WTC11 (cell line): ENCODE measurements at regions not wholly inside any gene's neighbourhood (a gene's known extent, or its start where the extent isn't known, plus 50 kb on each side); places are given as distances from the start of the nearest gene placed in this dataset.

Experiments
- IRF2 ChIP-seq: sonication (generic); formaldehyde crosslinking; IDR thresholded peaks from 2 replicates; pipeline ENCODE4 v1.8.0; 2022; ENCODE audit warnings: low read depth, missing genetic modification reagents, borderline replicate concordance
- NR1H2 ChIP-seq: sonication (generic); formaldehyde crosslinking; IDR thresholded peaks from 2 replicates; pipeline ENCODE4 v1.9.0; 2021; ENCODE audit warnings: mild to moderate bottlenecking, moderate library complexity, missing genetic modification reagents
- SP1 ChIP-seq: sonication (generic); formaldehyde crosslinking; conservative IDR thresholded peaks from 2 replicates; pipeline ENCODE4 v1.8.1; 2022; ENCODE audit warnings: missing genetic modification reagents
- TP53 ChIP-seq: sonication (generic); formaldehyde crosslinking; IDR thresholded peaks from 2 replicates; pipeline ENCODE4 v1.8.1; 2023; ENCODE audit warnings: mild to moderate bottlenecking, missing genetic modification reagents
- ZNF138 ChIP-seq: sonication (generic); formaldehyde crosslinking; conservative IDR thresholded peaks from 2 replicates; pipeline ENCODE4 v1.8.1; 2022; ENCODE audit warnings: mild to moderate bottlenecking, moderate library complexity, missing genetic modification reagents
- TF ChIP-seq, protein P1 (sequence below): fragments of 200-600 bp; IDR thresholded peaks from 2 replicates; pipeline ENCODE4 v1.8.0; 2022; ENCODE audit warnings: antibody characterized with exemption
- TF ChIP-seq, protein P2 (sequence below): sonication (generic); formaldehyde crosslinking; IDR thresholded peaks from 2 replicates; pipeline ENCODE4 v1.8.0; 2022; ENCODE audit warnings: mild to moderate bottlenecking, missing genetic modification reagents

DNA sequence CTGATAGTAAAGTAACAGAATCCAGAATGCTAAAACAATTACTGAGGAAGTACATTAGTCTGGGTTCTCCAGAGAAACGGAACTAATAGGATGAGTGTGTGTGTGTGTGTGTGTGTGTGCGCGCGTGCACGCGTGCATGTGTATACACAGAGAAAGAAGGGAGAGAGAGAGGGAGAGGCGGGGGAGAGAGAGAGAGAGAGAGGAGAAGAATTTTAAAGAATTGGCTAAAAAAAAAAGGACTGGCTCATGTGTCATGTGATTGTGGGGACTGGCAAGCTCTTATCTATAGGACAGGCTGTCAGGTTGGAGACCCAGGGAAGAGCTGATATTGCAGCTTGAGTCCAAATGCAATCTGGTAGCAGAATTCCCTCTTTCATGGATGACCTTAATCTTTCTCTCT, 976.2 kb upstream of the CDH2 start:
- TF ChIP-seq NR1H2 (no peak), TP53 (CRISPR knock-in tag) (no peak), ZNF138 (CRISPR knock-in tag) (no peak), IRF2 (no peak), SP1 (CRISPR knock-in tag) (no peak)
- TF ChIP-seq, protein P1, sequence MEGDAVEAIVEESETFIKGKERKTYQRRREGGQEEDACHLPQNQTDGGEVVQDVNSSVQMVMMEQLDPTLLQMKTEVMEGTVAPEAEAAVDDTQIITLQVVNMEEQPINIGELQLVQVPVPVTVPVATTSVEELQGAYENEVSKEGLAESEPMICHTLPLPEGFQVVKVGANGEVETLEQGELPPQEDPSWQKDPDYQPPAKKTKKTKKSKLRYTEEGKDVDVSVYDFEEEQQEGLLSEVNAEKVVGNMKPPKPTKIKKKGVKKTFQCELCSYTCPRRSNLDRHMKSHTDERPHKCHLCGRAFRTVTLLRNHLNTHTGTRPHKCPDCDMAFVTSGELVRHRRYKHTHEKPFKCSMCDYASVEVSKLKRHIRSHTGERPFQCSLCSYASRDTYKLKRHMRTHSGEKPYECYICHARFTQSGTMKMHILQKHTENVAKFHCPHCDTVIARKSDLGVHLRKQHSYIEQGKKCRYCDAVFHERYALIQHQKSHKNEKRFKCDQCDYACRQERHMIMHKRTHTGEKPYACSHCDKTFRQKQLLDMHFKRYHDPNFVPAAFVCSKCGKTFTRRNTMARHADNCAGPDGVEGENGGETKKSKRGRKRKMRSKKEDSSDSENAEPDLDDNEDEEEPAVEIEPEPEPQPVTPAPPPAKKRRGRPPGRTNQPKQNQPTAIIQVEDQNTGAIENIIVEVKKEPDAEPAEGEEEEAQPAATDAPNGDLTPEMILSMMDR = no peak
- TF ChIP-seq, protein P2, sequence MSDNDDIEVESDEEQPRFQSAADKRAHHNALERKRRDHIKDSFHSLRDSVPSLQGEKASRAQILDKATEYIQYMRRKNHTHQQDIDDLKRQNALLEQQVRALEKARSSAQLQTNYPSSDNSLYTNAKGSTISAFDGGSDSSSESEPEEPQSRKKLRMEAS (CRISPR knock-in tag) = no peak
